GM12865 (cell line): ENCODE measurements at regions not wholly inside any gene's neighbourhood (a gene's known extent, or its start where the extent isn't known, plus 50 kb on each side); places are given as distances from the start of the nearest gene placed in this dataset.

Experiments
- DNase-seq: peaks from one replicate; pipeline ENCODE4 v3.0.0; 2010; ENCODE audit warnings: low read depth
- H3K4me3 ChIP-seq: 2 replicates; pipeline ENCODE4 v1.5.1; 2011; ENCODE audit warnings: mild to moderate bottlenecking, low read depth, low read length, control low read depth
- TF ChIP-seq, protein P1 (sequence below): IDR thresholded peaks from 2 replicates; pipeline ENCODE4 v1.5.1; 2011; ENCODE audit warnings: low read length, control low read depth, low read depth, inconsistent platforms; ENCODE audit not compliant: insufficient read depth; ENCODE audit errors: missing control alignments

DNA sequence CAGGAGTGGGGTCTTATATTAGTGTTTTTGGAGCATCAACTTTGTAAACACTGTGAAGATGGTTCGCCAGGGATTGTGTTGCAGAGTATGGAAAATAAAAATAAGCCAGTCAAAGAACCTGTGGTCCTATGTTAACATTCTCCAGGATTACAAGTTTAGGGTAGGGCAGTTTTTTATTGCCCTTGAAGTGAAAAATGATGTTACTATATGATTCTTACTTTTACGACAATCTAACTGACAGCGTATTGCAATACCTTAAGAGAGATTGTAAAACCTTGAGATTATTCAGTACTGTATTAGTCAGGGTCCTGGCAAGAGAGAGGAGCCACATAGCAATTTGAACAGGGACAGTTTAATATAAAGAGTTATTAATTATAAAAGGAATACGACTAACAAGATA is 144.7 kb upstream of the ZNF608 start:
- H3K4me3 ChIP-seq = no peak overlapping the region
- TF ChIP-seq, protein P1, sequence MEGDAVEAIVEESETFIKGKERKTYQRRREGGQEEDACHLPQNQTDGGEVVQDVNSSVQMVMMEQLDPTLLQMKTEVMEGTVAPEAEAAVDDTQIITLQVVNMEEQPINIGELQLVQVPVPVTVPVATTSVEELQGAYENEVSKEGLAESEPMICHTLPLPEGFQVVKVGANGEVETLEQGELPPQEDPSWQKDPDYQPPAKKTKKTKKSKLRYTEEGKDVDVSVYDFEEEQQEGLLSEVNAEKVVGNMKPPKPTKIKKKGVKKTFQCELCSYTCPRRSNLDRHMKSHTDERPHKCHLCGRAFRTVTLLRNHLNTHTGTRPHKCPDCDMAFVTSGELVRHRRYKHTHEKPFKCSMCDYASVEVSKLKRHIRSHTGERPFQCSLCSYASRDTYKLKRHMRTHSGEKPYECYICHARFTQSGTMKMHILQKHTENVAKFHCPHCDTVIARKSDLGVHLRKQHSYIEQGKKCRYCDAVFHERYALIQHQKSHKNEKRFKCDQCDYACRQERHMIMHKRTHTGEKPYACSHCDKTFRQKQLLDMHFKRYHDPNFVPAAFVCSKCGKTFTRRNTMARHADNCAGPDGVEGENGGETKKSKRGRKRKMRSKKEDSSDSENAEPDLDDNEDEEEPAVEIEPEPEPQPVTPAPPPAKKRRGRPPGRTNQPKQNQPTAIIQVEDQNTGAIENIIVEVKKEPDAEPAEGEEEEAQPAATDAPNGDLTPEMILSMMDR = no peak
- no peak for DNase-seq

DNA sequence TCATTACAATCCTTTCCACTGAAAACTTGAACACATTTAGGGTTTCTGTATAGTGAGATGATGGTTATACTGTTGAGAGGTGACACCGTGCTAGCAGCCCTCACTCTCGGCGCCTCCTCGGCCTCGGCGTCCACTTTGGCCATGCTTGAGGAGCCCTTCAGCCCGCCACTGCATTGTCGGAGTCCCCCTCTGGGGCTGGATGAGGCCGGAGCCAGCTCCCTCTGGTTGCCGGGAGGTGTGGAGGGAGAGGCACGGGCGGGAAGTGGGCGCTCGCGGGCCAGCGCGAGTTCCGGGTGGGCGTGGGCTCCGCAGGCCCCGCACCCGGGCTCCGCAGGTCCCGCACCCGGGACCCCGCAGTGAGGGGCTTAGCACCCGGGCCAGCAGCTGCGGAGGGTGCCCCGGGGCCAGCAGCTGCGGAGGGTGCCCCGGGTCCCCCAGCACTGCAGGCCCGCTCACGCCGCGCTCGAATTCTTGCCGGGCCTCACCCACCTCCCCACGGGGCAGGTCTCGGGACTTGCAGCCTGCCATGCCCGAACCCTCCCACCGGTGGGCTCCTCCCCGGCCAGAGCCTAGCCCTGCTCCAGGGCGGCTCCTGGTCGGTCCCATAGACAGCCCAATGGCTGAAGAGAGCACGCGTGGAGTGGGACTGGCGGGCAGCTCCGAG is 145.9 kb upstream of the ZNF608 start:
- TF ChIP-seq, protein P1 = no peak
- no peak overlapping the region for H3K4me3 ChIP-seq
- DNase-seq = no peak

DNA sequence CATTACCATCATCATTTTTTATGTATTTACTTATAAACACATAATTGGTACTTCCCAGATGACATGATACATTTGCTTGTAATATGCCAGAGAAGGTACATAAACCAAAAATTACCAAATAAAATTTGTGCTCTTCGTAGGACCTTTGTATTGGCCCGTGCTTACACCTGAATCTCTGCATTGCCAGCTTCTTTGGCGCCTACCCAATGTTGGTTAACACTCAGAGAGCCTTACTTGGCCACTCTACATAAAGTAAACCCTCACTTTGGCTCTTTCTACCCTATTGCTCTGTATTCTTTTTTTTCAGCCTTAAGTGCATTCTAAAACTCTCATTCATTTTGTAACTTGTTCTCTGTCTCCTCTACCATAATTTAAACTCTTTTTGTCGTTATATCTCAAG is 148.1 kb upstream of the ZNF608 start:
- TF ChIP-seq, protein P1 = no peak
- no peak overlapping the region for H3K4me3 ChIP-seq
- no peak for DNase-seq

DNA sequence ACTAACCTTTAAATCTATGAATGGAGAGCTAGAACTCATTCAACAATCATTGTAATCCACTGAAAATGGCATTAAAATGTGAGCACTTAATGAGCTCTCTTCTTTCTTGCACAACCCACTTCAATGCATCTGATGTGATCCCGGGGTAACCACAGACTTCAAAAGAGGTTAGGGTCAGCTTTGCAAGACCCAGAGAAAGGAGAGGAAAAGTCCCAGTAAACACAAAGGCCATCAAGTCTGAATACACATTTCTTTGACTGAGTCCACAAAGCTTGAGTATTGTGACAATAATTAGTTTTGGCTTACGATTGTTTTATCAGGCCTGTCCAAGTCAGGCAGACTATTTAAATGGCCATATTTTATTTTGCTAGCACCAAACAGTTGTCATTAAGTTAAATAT is 148.8 kb upstream of the ZNF608 start:
- H3K4me3 ChIP-seq = no peak overlapping the region
- DNase-seq = no peak
- TF ChIP-seq, protein P1 = no peak

DNA sequence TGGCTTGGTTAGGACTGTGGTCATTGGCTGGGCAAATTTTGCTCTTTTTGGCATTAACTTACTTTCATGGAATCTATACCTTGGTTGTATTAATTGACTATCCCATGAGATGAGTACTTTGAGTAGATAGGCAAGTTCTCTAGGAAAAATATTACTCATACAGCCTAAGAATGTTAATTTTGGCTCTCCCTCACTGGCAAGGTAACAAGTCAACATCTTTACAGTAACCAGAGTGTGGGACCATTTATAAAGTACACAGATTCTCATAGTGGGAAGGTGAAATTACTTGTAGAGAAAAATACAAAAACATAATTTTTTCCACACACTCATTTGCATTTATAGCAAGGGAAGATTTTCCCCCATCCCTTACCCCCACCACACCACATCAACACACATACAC is 154.6 kb upstream of the ZNF608 start:
- TF ChIP-seq, protein P1 = no peak
- no peak overlapping the region for H3K4me3 ChIP-seq
- DNase-seq = no peak

DNA sequence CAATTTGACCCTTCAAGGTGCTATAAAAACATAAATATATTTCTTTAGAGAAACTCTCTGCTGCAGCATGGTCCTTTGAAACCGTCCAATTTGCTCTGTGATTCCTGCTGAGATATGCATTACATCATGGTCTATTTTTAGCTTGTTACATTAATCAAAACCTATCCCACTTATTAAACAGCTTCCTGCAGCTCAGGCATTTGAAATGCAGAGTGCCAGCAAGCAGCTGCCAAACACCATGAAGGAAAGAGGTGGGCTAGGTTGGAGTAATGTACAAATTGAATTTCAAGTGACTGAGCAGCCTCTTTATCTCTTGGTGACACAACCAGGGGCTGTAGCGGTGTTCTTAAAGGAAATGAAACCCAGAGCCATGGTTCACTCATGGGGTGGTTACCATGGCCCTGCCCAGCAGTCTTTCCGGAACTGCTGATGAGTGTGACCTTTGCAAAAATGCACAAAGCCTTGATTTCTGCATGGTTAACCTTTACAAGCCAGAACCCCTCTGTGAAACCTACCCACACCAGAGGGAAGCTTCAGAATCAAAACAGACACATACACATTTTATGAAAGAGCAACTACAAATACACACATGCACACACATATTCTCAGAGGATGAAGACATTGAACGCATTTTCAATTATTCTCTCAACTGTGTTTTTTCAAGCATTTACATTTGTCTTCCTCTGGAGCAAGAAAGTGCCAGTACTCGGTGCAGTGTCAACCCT is 155.8 kb upstream of the ZNF608 start:
- DNase-seq = peak; percentile 94
- TF ChIP-seq, protein P1 = no peak
- H3K4me3 ChIP-seq = no peak overlapping the region; the same call in 1 of the 2 replicates
